Neural progenitor cell (in vitro differentiated cells): ENCODE measurements at regions not wholly inside any gene's neighbourhood (a gene's known extent, or its start where the extent isn't known, plus 50 kb on each side); places are given as distances from the start of the nearest gene placed in this dataset.

Experiments
- DNase-seq: peaks from one replicate; pipeline ENCODE4 v3.0.0-alpha.2; 2016; ENCODE audit warnings: low spot score
- H2AFZ ChIP-seq: fragments of 200-600 bp; sonication (generic); replicated peaks from 2 replicates; pipeline ENCODE4 v1.6.1; 2016; ENCODE audit warnings: antibody characterized with exemption
- H3F3A ChIP-seq: fragments of 200-600 bp; sonication (generic); 2 replicates; pipeline ENCODE4 v1.6.1; 2016; ENCODE audit warnings: antibody characterized with exemption, low read depth
- H3K27ac ChIP-seq: fragments of 200-600 bp; sonication (generic); 2 replicates; pipeline ENCODE4 v1.5.1; 2016; ENCODE audit warnings: mild to moderate bottlenecking
- H3K27me3 ChIP-seq: fragments of 200-600 bp; sonication (generic); 2 replicates; pipeline ENCODE4 v1.6.1; 2016; ENCODE audit warnings: mild to moderate bottlenecking, moderate library complexity
- H3K36me3 ChIP-seq: fragments of 200-600 bp; sonication (generic); 2 replicates; pipeline ENCODE4 v1.5.1; 2016
- H3K4me1 ChIP-seq: fragments of 200-600 bp; sonication (generic); 2 replicates; pipeline ENCODE4 v1.6.1; 2016; ENCODE audit warnings: mixed run types
- H3K4me2 ChIP-seq: fragments of 200-600 bp; sonication (generic); 2 replicates; pipeline ENCODE4 v1.6.1; 2016
- H3K4me3 ChIP-seq: fragments of 200-600 bp; sonication (generic); 2 replicates; pipeline ENCODE4 v1.5.1; 2016
- H3K79me2 ChIP-seq: fragments of 200-600 bp; sonication (generic); 2 replicates; pipeline ENCODE4 v1.6.1; 2016; ENCODE audit warnings: low read depth
- H3K9ac ChIP-seq: fragments of 200-600 bp; sonication (generic); 2 replicates; pipeline ENCODE4 v1.6.1; 2016
- H3K9me3 ChIP-seq: fragments of 200-600 bp; sonication (generic); 2 replicates; pipeline ENCODE4 v1.5.1; 2016; ENCODE audit warnings: low read depth
- H4K20me1 ChIP-seq: fragments of 200-600 bp; sonication (generic); 2 replicates; pipeline ENCODE4 v1.6.1; 2016; ENCODE audit warnings: low read depth
- H3K27ac Mint-ChIP-seq: 3 replicates; pipeline ENCODE4 v1.8.0; 2021; ENCODE audit warnings: mixed read lengths
- H3K27me3 Mint-ChIP-seq: 2 replicates; pipeline ENCODE4 v1.8.0; 2022; ENCODE audit warnings: low read depth, mild to moderate bottlenecking, inconsistent platforms, moderate library complexity, mixed read lengths; ENCODE audit not compliant: insufficient read depth
- H3K36me3 Mint-ChIP-seq: 3 replicates; pipeline ENCODE4 v1.8.0; 2021; ENCODE audit warnings: mixed read lengths
- H3K4me1 Mint-ChIP-seq: 3 replicates; pipeline ENCODE4 v1.8.0; 2021; ENCODE audit warnings: mixed read lengths
- H3K4me3 Mint-ChIP-seq: 3 replicates; pipeline ENCODE4 v1.8.0; 2021; ENCODE audit warnings: mild to moderate bottlenecking, moderate library complexity, mixed read lengths
- H3K9me3 Mint-ChIP-seq: 3 replicates; pipeline ENCODE4 v1.8.0; 2020; ENCODE audit warnings: mixed read lengths
- EZH2 ChIP-seq: fragments of 200-600 bp; sonication (generic); IDR thresholded peaks from 2 replicates; pipeline ENCODE4 v1.6.1; 2017; ENCODE audit warnings: antibody characterized with exemption, mild to moderate bottlenecking, moderate library complexity
- EZH2phosphoT487 ChIP-seq: fragments of 200-600 bp; sonication (generic); IDR thresholded peaks from 2 replicates; pipeline ENCODE4 v1.6.1; 2017; ENCODE audit warnings: antibody characterized with exemption
- TF ChIP-seq, protein P1 (sequence below): fragments of 200-600 bp; sonication (generic); IDR thresholded peaks from 2 replicates; pipeline ENCODE4 v1.5.1; 2017; ENCODE audit warnings: antibody characterized with exemption, mild to moderate bottlenecking

DNA sequence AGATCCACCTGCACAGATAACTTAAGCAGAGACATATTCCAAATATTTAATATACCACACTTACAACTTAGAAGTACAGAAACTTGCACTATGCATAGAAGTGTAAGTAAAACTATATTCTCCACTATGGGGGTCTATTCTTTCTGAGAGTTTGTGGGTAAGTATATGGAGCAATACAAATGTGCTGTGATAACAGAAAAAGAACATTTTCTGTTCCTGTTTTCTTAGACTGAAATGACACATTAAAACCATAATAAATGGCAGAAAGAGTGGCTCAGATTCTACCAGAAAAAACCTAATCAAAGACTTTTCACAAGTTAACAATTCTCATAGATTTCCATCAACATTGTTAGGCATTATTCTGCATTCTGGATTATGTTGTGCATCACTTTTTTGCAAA is 96.6 kb upstream of the WNT7A start:
- Histone ChIP-seq H3K4me3 (no peak overlapping the region), H3K36me3 (no peaks in the 10 kb centered on the region), H3F3A (no peaks in the 10 kb centered on the region), H3K27ac (no peak overlapping the region), H2AFZ (no peak overlapping the region), H3K27me3 (no peaks in the 10 kb centered on the region), H3K9me3 (no peaks in the 10 kb centered on the region), H3K4me2 (no peak overlapping the region), H3K4me1 (no peaks in the 10 kb centered on the region), H3K9ac (no peak overlapping the region), H3K79me2 (no peaks in the 10 kb centered on the region), H4K20me1 (no peaks in the 10 kb centered on the region)
- no peaks in the 10 kb centered on the region for H3K4me1 Mint-ChIP-seq
- H3K36me3 Mint-ChIP-seq: no peaks in the 10 kb centered on the region
- TF ChIP-seq, protein P1, sequence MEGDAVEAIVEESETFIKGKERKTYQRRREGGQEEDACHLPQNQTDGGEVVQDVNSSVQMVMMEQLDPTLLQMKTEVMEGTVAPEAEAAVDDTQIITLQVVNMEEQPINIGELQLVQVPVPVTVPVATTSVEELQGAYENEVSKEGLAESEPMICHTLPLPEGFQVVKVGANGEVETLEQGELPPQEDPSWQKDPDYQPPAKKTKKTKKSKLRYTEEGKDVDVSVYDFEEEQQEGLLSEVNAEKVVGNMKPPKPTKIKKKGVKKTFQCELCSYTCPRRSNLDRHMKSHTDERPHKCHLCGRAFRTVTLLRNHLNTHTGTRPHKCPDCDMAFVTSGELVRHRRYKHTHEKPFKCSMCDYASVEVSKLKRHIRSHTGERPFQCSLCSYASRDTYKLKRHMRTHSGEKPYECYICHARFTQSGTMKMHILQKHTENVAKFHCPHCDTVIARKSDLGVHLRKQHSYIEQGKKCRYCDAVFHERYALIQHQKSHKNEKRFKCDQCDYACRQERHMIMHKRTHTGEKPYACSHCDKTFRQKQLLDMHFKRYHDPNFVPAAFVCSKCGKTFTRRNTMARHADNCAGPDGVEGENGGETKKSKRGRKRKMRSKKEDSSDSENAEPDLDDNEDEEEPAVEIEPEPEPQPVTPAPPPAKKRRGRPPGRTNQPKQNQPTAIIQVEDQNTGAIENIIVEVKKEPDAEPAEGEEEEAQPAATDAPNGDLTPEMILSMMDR: no peak
- TF ChIP-seq EZH2 (no peak), EZH2phosphoT487 (no peak)
- no peak overlapping the region for H3K27ac Mint-ChIP-seq
- H3K9me3 Mint-ChIP-seq: peaks cover 10% of the 10 kb centered on the region
- H3K27me3 Mint-ChIP-seq: no peaks in the 10 kb centered on the region
- H3K4me3 Mint-ChIP-seq: no peak overlapping the region
- DNase-seq: no peak

DNA sequence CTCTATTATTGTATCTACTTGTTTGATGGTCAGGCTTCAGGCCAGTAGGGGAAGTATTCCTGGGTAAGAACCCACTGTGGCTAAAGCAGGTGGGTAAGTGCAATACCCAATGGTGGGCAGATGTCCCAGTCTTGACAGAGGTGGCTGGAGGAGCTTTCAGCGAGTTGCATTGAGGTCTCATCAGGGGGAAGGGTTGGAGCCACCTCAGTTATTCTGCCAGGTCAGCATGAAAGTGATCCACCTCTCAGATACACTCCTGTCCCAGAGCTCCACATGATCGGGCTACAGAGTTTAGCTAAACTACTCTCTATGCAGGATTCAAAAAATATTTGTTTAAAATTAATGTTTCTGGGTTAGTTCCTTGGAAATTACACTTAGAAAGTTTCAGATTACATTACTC is 95.8 kb upstream of the WNT7A start:
- H3K79me2 ChIP-seq: no peaks in the 10 kb centered on the region
- H3K9me3 ChIP-seq: no peaks in the 10 kb centered on the region
- peaks cover 10% of the 10 kb centered on the region for H3K9me3 Mint-ChIP-seq
- no peak overlapping the region for H3K4me3 ChIP-seq
- H3K27me3 Mint-ChIP-seq: no peaks in the 10 kb centered on the region
- H3K4me2 ChIP-seq: no peak overlapping the region
- no peaks in the 10 kb centered on the region for H3K4me1 ChIP-seq
- H3K9ac ChIP-seq: no peak overlapping the region
- no peak overlapping the region for H2AFZ ChIP-seq
- H4K20me1 ChIP-seq: no peaks in the 10 kb centered on the region
- H3K4me3 Mint-ChIP-seq: no peak overlapping the region
- no peaks in the 10 kb centered on the region for H3K27me3 ChIP-seq
- H3F3A ChIP-seq: no peaks in the 10 kb centered on the region
- H3K27ac ChIP-seq: no peak overlapping the region
- H3K27ac Mint-ChIP-seq: no peak overlapping the region
- H3K36me3 ChIP-seq: no peaks in the 10 kb centered on the region
- no peaks in the 10 kb centered on the region for H3K4me1 Mint-ChIP-seq
- no peaks in the 10 kb centered on the region for H3K36me3 Mint-ChIP-seq
- no peak for DNase-seq
- TF ChIP-seq, protein P1: no peak
- TF ChIP-seq EZH2: no peak

DNA sequence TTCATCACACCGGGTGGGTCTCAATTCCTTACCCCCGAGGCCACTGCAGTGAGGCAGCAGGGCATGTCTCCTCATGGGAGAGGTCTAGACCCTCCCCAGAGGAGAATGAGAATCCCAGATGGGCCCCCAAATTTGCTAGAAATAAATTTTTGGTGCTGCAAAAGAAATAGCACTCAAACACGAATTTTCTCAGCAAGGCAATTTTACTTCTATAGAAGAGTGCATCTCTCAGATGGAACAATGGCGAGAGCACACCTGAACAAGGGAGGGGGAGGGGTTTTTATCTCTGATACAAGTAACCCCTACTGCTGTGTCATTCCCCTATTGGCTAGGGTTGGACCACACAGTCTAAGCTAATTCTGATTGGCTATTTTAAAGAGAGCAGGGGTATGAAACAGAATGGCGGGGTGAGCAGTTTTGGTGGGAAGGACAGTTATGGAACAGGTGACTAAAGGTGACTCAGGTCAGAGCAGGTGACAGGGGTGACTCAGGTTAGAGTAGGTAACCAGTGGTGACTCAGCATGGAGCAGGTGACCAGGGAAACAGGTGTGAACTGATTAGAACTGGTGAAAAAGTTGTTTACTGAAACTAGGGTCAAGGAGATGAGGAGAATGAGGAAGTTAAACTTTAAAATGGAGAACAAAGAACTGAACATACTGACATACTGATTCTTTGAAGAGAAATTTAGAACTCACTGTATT is 93.0 kb upstream of the WNT7A start:
- TF ChIP-seq EZH2: no peak
- TF ChIP-seq, protein P1: no peak
- TF ChIP-seq EZH2phosphoT487: no peak
- Mint-ChIP-seq H3K4me1 (no peaks in the 10 kb centered on the region), H3K4me3 (no peak overlapping the region), H3K36me3 (no peaks in the 10 kb centered on the region), H3K27me3 (peaks cover 2% of the 10 kb centered on the region), H3K9me3 (peaks cover 8% of the 10 kb centered on the region), H3K27ac (no peak overlapping the region)
- H4K20me1 ChIP-seq: no peaks in the 10 kb centered on the region
- no peaks in the 10 kb centered on the region for H3K27me3 ChIP-seq
- H3K9me3 ChIP-seq: no peaks in the 10 kb centered on the region
- no peak overlapping the region for H3K9ac ChIP-seq
- H3K79me2 ChIP-seq: no peaks in the 10 kb centered on the region
- no peak overlapping the region for H3K4me2 ChIP-seq
- no peak overlapping the region for H2AFZ ChIP-seq
- no peak overlapping the region for H3K27ac ChIP-seq
- no peak overlapping the region for H3K4me3 ChIP-seq
- no peaks in the 10 kb centered on the region for H3F3A ChIP-seq
- no peak for DNase-seq
- no peaks in the 10 kb centered on the region for H3K36me3 ChIP-seq
- H3K4me1 ChIP-seq: no peaks in the 10 kb centered on the region
